ENCODE measurements at regions not wholly inside any gene's neighbourhood (a gene's known extent, or its start where the extent isn't known, plus 50 kb on each side); places are given as distances from the start of the nearest gene placed in this dataset.

DNA sequence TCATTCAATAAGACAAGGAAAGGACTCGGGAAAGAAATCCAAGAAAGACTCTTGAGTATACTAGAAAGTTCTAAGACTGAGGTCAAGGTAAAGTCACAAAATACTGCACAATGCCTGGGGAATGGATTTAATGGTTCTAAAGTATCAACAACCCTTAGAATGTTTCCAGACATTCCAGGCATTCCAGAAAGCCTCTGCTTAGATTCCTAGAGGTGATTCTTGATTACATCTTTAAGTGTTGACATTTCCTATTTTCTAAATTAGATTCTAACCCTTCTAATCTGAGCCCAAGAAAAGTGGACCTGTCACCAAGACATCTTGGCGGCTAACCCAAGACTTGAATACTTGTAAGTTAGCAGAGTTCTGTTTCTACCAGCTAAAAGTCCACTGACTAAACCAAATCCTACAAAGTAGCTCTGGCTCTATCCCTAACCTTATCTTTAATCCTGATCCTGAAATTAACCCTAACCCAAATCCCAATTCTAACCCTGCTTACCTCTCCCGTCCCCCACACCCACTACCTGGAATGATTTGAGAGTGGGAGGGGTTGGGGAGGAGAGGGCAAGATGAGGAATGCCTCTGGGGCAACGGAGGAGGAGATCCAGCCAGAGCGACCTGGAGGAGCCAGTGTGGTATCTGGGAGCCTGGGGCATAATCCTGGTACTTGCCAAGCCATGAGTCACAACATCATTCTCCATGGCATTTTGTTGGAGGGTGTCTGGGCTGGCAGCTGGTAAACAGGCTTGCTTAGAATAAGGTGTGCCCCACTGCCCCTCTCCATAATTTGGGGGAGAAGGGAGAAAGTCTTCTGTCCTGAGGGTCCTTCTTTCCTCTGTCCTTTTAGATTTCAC is 93.4 kb upstream of the HOXC13 start:
- Mint-ChIP-seq H3K4me1 (no peaks in the 10 kb centered on the region), H3K36me3 (no peaks in the 10 kb centered on the region), H3K9me3 (no peaks in the 10 kb centered on the region), H3K4me3 (no peak overlapping the region), H3K27ac (no peak overlapping the region), H3K27me3 (peaks cover 51 to 77% (median 66%) of the 10 kb centered on the region in 3 donors)
- DNase-seq (no peak), ATAC-seq (ENCODE audit: low read depth in 2 of 2) (no peak)

DNA sequence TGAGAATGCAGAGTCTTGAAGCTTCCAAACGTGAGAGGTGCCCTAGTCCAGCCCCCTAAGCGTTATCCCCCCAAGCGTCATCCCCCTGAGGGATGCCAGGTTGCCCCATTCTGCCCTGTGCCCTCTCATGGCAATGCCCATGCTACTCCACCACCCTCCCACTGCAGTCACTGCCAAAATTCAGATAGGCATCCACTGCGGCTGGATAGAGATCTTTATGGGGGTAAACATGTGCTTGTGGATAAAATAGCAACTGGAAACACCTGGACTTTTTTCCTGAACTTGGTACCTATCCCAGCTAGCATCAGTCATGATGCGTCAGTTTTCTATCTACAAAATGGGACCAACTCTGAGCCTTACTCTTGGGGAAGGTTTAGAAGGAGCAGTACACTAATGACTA is 92.7 kb upstream of the HOXC13 start:
- Mint-ChIP-seq H3K4me1 (no peaks in the 10 kb centered on the region), H3K27ac (peak overlapping the region in 1 of 6 donors; percentile 47), H3K4me3 (no peak overlapping the region), H3K9me3 (no peaks in the 10 kb centered on the region), H3K36me3 (no peaks in the 10 kb centered on the region), H3K27me3 (peaks cover 44 to 77% (median 66%) of the 10 kb centered on the region in 3 donors)
- ATAC-seq (ENCODE audit: low read depth in 2 of 2) (no peak), DNase-seq (no peak)

DNA sequence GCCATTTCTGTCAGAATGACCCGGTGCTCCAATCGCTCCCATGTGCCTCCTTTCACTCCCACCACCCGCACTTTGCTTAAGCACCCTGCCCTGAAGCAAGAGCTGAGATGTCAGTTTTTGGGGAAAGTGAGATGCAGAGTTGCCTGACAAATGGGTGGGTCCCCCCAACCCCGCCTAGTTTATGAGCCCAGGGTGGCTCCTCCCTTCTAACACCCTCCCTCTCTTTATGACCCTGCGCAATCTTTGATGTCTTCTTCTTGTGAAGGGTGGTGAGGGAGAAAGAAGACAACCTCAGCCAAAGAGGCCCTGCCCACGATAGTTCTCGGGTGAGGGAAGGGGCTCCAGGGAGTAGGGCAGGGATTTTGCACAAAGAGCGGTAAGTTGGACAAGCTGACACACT is 89.5 kb upstream of the HOXC13 start:
- Mint-ChIP-seq H3K27ac (no peak overlapping the region), H3K4me1 (no peaks in the 10 kb centered on the region), H3K36me3 (no peaks in the 10 kb centered on the region), H3K9me3 (no peaks in the 10 kb centered on the region), H3K4me3 (peak overlapping the region in 1 of 8 donors; percentile 69), H3K27me3 (peaks cover 42 to 56% (median 55%) of the 10 kb centered on the region in 3 donors)
- ATAC-seq (ENCODE audit: low read depth in 2 of 2) (no peak), DNase-seq (no peak)

DNA sequence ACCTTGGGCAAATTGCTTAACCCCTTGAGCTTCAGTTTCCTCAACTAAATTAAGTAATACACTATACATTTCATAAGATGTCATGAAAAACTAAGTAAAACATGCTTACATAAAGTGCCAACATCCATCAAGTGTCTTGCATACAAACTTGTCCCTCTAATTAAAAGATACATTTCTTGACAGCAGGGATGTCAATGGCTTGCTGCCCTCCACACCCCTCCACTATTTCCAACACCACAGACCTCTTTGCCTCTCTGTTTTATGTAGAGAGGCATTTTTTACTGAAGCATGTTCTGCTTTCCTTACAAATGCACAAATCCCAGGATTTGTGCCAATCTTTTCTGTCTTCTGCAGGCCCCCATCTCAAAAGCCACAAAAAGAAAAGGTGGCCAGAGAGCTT is 89.0 kb upstream of the HOXC13 start:
- H3K27me3 Mint-ChIP-seq: peaks cover 47 to 56% (median 55%) of the 10 kb centered on the region in 3 donors

DNA sequence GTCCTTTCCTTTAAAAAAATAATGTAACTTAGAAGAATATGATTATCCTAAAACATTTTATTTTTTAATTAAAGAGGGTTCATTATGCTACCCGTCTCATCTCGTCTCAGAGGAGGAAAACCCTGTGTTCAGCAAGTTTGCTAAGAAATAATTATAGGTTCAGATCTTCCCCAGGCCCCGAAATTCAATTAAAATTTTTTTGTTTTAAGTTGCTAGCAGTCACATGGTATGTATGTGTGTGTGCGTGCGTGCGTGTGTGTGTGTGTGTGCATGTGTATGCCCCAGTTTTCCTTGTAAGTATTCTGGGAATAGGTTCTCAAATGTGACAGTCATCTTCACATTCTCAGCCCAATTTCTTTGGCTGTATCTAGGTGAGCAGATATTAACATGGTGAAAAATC is 86.6 kb upstream of the HOXC13 start:
- H3K9me3 Mint-ChIP-seq: no peaks in the 10 kb centered on the region
- no peaks in the 10 kb centered on the region for H3K4me1 Mint-ChIP-seq
- H3K27me3 Mint-ChIP-seq: peaks cover 39 to 64% (median 50%) of the 10 kb centered on the region in 3 donors
- H3K27ac Mint-ChIP-seq: no peak overlapping the region
- no peak for ATAC-seq (ENCODE audit: low read depth in 2 of 2)
- H3K36me3 Mint-ChIP-seq: no peaks in the 10 kb centered on the region
- no peak for DNase-seq
- no peak overlapping the region for H3K4me3 Mint-ChIP-seq

More for the DNA sequence above, 89.0 kb upstream of the HOXC13 start:
- ATAC-seq (ENCODE audit: low read depth in 2 of 2) (no peak), DNase-seq (no peak)
- H3K9me3 Mint-ChIP-seq: no peaks in the 10 kb centered on the region
- no peak overlapping the region for H3K4me3 Mint-ChIP-seq
- no peaks in the 10 kb centered on the region for H3K36me3 Mint-ChIP-seq
- H3K4me1 Mint-ChIP-seq: no peaks in the 10 kb centered on the region
- H3K27ac Mint-ChIP-seq: no peak overlapping the region

DNA sequence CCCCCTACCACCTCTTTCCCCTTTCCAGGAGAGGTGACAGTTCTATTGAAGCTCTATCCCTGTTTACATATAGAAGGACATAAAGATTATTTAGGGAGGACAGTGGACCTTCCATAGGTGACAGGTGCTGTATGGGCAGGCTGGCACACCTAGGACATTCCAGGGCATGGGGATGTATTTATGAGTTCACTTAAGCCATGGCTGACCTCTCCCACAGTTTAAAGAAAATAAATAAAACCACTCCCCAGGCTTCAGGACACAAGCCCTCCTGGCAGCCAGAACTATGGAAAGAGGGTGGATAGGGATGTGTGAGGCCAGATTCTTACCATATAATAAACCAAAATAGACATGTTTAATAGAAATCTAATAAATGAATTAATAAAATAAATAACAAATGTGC is 85.6 kb upstream of the HOXC13 start:
- ATAC-seq (ENCODE audit: low read depth in 2 of 2) (no peak), DNase-seq (no peak)
- no peaks in the 10 kb centered on the region for H3K9me3 Mint-ChIP-seq
- no peak overlapping the region for H3K27ac Mint-ChIP-seq
- no peaks in the 10 kb centered on the region for H3K36me3 Mint-ChIP-seq
- peaks cover 30 to 66% (median 41%) of the 10 kb centered on the region in 3 donors for H3K27me3 Mint-ChIP-seq
- no peaks in the 10 kb centered on the region for H3K4me1 Mint-ChIP-seq
- no peak overlapping the region for H3K4me3 Mint-ChIP-seq

DNA sequence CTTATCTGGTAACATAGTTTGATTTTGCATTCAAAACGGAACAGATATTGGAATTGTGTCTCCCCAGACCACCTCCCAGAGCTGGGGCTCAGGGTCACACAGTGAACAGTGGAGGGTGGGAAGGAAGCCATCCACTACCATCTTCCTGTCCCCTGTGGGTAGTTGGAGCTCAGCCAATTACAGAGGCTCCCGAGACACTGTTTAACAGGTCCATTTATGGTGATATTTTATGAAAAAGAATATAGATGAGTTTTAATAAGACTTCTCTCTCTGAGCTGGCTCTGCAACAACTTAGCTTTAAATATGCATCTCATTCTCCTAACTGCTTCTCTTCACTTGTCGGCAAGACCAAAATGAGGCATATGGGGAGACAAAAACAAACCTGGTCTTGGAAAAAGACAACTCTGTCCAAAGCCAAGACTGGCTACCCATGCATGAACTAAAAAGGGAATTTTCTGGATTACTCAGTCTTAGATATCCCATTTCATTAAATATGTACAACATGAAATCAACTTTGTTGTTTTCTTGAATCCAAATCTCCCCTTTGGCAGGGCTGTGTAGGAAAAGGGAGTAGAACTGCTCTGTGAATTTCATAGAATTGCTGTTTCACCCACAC is 83.8 kb upstream of the HOXC13 start:
- Mint-ChIP-seq H3K4me3 (no peak overlapping the region), H3K36me3 (no peaks in the 10 kb centered on the region), H3K4me1 (no peaks in the 10 kb centered on the region), H3K27me3 (peaks cover 17 to 57% (median 24%) of the 10 kb centered on the region in 3 donors), H3K9me3 (no peaks in the 10 kb centered on the region), H3K27ac (peak overlapping the region in 1 of 6 donors; percentile 12)
- ATAC-seq (ENCODE audit: low read depth in 2 of 2): no peak
- DNase-seq: no peak

DNA sequence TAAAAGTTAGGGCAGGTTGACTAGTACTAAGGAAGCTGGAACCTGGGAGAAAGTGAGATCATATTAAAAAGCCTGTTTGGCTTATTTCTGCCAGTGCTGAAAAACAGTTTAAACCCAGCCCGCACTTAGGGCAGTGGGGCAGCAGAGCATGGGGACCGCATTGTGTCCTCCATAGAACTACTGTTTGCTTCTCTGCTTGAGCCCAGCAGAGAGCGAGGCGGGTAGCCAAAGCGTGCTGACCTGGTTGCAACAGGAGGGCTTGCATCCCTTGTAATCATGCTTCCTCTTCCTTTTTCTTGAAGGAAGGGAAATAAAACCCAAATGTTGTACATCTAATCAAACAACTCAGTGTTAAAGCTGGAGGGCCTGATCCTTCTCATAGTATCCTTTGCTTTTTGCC is 82.5 kb upstream of the HOXC13 start:
- Mint-ChIP-seq H3K4me1 (no peaks in the 10 kb centered on the region), H3K9me3 (no peaks in the 10 kb centered on the region), H3K27ac (no peak overlapping the region), H3K4me3 (no peak overlapping the region), H3K27me3 (peaks cover 20 to 54% (median 25%) of the 10 kb centered on the region in 3 donors), H3K36me3 (no peaks in the 10 kb centered on the region)
- no peak for ATAC-seq (ENCODE audit: low read depth in 2 of 2)
- DNase-seq: no peak

DNA sequence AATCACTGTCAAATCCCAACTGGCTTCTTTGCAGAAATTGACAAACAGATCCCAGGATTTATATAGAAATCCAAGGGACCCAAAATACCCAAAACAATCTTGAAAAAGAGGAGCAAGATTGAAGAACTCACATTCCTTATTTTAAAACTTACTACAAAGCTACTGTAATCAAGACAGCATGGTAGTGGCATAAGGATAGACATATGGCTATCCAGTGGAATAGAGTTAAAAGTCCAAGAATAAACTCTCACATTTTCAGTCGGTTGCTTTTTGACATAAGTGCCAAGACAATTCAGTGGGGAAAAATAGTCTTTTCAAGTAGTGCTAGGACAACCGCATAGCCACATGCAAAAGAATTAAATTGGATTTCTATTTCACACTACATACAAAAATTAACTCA is 81.0 kb upstream of the HOXC13 start:
- Mint-ChIP-seq H3K4me3 (no peak overlapping the region), H3K9me3 (no peaks in the 10 kb centered on the region), H3K27me3 (peaks cover 20 to 58% (median 31%) of the 10 kb centered on the region in 3 donors), H3K4me1 (no peaks in the 10 kb centered on the region), H3K36me3 (no peaks in the 10 kb centered on the region), H3K27ac (no peak overlapping the region)
- no peak for DNase-seq
- ATAC-seq (ENCODE audit: low read depth in 2 of 2): no peak

DNA sequence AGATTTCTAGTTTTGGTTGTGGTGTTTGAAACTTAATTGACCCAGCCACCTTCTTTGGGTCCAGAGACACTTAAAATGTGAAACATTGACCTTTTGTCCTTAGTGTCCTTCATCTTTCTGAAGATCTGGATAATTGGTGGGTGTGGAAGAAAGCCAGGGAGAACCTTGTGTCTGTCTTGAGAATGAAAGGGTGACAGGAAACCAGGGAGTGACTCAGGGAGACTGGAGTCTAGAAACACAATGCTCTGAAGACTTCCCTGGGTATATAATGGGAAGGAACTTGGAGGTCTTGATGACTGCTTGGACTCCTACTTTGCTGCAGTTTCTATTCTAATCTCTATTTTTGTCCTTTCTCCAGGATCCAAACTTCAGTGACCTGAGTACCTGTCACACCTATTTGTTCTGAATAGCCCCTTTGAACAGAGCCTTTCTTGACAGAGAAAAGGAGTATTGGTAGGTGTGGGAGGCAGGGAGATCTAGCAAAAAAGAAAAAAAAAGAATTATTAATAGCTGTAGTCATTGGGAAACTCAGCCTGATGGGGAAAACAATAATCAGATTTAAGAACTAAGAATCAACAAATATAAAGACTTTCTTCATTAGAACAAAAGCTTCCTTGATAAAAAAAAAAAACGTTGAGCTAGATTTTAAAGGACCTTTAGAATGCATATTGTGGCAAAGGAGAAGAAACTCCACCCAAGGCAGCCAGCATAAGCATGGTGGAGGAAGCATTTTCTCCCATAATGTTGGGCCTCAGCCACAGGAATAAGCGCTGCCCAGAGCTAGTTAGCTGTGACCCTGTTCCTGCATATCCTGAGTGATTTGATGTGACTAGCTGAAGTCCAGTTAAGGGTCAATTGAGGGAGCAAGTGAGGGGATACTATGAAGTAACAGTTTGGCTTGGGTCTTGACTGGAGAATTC is 77.9 kb upstream of the HOXC13 start:
- H3K4me3 Mint-ChIP-seq: no peak overlapping the region
- no peaks in the 10 kb centered on the region for H3K36me3 Mint-ChIP-seq
- no peak for ATAC-seq (ENCODE audit: low read depth in 2 of 2)
- H3K9me3 Mint-ChIP-seq: no peaks in the 10 kb centered on the region
- no peak overlapping the region for H3K27ac Mint-ChIP-seq
- DNase-seq: no peak
- H3K27me3 Mint-ChIP-seq: peaks cover 10 to 40% (median 22%) of the 10 kb centered on the region in 3 donors
- no peaks in the 10 kb centered on the region for H3K4me1 Mint-ChIP-seq

DNA sequence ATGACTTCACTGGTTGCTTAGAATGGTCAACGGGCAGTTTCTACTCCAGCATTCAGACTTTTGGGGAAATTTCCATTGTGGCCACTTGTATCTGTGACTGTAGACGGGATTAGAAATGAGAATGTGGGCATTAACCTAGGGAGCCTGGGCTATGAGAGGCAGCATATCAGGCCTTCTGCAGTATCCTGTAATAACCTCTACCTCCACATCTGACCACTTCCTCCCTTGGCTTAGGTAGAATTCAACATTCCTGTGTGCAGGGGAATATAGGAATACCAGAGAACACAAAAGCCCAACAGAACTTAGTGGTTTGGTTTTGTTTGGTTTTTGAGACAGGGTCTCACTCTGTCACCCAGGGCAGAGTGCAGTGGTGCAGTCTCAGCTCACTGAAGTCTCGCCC is 76.4 kb upstream of the HOXC13 start:
- H3K4me3 Mint-ChIP-seq: no peak overlapping the region
- no peaks in the 10 kb centered on the region for H3K9me3 Mint-ChIP-seq
- no peak for DNase-seq
- no peaks in the 10 kb centered on the region for H3K36me3 Mint-ChIP-seq
- no peak overlapping the region for H3K27ac Mint-ChIP-seq
- ATAC-seq (ENCODE audit: low read depth in 2 of 2): no peak
- peaks cover 0 to 2% (median 0%) of the 10 kb centered on the region in 3 donors for H3K4me1 Mint-ChIP-seq
- H3K27me3 Mint-ChIP-seq: peaks cover 10 to 30% (median 22%) of the 10 kb centered on the region in 3 donors

DNA sequence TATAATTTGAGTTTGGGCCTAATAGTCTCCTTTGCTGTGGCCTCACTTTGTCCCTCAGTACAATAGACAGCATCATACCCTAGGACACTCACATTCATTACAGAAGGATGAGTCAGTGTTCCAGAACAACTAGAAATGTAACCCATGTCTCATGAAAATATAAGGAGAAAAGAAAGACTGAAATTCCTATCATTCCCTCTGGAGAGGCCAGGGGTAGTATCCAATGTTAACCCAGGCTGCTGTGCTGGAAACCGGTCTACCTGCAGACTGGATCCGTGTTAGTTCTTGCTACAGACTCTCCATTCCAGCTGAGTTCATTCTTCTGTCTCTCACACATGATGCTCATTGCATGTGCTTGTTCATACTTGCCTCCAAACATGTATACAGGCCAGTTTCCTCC is 75.8 kb upstream of the HOXC13 start:
- no peak for ATAC-seq (ENCODE audit: low read depth in 2 of 2)
- DNase-seq: no peak
- no peaks in the 10 kb centered on the region for H3K9me3 Mint-ChIP-seq
- H3K4me1 Mint-ChIP-seq: peaks cover 0 to 2% (median 0%) of the 10 kb centered on the region in 3 donors
- H3K4me3 Mint-ChIP-seq: no peak overlapping the region
- H3K27ac Mint-ChIP-seq: no peak overlapping the region
- peaks cover 10 to 29% (median 27%) of the 10 kb centered on the region in 3 donors for H3K27me3 Mint-ChIP-seq
- no peaks in the 10 kb centered on the region for H3K36me3 Mint-ChIP-seq

DNA sequence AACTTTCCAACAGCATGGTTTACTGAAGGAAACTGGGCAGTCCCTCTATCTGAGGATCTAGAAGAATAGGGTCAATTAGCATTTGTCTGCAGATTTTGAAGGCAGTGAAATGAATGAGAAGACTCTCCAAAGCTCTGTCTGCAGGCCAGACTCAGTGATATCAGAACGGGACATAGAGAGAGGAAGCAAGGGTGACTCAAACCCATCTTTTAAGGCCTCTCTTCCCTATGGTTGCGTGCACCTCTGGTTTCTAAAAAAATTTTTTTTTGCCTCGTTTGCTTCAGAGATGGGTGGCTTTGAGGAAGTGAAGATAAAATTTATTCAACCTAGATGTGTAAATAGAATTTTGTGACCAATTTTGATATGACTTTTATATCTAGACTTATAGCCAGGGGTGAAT is 71.9 kb upstream of the HOXC13 start:
- Mint-ChIP-seq H3K4me3 (no peak overlapping the region), H3K36me3 (no peaks in the 10 kb centered on the region)
- peak in 1 of 2 donors; percentile 35 for ATAC-seq (ENCODE audit: low read depth in 2 of 2)

More for the DNA sequence above, 71.9 kb upstream of the HOXC13 start:
- no peaks in the 10 kb centered on the region for H3K9me3 Mint-ChIP-seq
- no peak for DNase-seq
- H3K27me3 Mint-ChIP-seq: peaks cover 27 to 42% (median 39%) of the 10 kb centered on the region in 3 donors
- peaks cover 0 to 2% (median 0%) of the 10 kb centered on the region in 3 donors for H3K4me1 Mint-ChIP-seq
- no peak overlapping the region for H3K27ac Mint-ChIP-seq
